Esophagus muscularis mucosa (tissue), 3 donors: ENCODE measurements at regions not wholly inside any gene's neighbourhood (a gene's known extent, or its start where the extent isn't known, plus 50 kb on each side); places are given as distances from the start of the nearest gene placed in this dataset.

Source experiments
- POLR2A ChIP-seq: fragments of 450-650 bp; IDR thresholded peaks from one replicate; pipeline ENCODE4 v1.6.1; 2017; ENCODE audit warnings: antibody characterized with exemption, moderate library complexity, mild to moderate bottlenecking, low read depth
- TF ChIP-seq, protein P1 (sequence below), 3 experiments: fragments of 200-600 bp in 2 of 3; fragments of 450-650 bp in 1 of 3; sonication (generic) in 2 of 3; IDR thresholded peaks; one replicate each; pipeline ENCODE4 v1.5.1; 2017 to 2019; ENCODE audit warnings: antibody characterized with exemption in 3 of 3, mild to moderate bottlenecking in 2 of 3, moderate library complexity in 1 of 3

DNA sequence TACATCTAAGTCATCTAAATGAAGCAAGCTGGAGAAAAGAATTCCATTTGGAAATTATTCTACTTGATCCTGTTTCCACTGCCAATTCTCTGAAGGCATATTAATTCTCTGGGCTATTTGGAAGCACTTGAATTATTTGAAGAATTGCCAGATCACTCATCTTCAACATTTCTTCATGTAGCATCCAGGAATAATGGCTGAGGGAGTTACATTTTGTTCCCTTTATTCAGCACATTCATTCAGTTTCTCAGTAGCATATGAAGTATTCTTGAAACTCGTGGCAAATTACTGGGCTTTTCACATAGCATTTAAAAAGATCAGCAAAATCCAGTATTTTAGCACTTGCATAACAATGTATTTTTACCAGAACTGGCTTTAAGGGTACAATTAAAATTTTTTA, 127.1 kb upstream of the VIPR2 start:
- TF ChIP-seq POLR2A, result no peak
- TF ChIP-seq, protein P1, sequence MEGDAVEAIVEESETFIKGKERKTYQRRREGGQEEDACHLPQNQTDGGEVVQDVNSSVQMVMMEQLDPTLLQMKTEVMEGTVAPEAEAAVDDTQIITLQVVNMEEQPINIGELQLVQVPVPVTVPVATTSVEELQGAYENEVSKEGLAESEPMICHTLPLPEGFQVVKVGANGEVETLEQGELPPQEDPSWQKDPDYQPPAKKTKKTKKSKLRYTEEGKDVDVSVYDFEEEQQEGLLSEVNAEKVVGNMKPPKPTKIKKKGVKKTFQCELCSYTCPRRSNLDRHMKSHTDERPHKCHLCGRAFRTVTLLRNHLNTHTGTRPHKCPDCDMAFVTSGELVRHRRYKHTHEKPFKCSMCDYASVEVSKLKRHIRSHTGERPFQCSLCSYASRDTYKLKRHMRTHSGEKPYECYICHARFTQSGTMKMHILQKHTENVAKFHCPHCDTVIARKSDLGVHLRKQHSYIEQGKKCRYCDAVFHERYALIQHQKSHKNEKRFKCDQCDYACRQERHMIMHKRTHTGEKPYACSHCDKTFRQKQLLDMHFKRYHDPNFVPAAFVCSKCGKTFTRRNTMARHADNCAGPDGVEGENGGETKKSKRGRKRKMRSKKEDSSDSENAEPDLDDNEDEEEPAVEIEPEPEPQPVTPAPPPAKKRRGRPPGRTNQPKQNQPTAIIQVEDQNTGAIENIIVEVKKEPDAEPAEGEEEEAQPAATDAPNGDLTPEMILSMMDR (IDR thresholded peaks at IDR 0.05), result no peak
